ENCODE measurements at regions not wholly inside any gene's neighbourhood (a gene's known extent, or its start where the extent isn't known, plus 50 kb on each side); places are given as distances from the start of the nearest gene placed in this dataset.

DNA sequence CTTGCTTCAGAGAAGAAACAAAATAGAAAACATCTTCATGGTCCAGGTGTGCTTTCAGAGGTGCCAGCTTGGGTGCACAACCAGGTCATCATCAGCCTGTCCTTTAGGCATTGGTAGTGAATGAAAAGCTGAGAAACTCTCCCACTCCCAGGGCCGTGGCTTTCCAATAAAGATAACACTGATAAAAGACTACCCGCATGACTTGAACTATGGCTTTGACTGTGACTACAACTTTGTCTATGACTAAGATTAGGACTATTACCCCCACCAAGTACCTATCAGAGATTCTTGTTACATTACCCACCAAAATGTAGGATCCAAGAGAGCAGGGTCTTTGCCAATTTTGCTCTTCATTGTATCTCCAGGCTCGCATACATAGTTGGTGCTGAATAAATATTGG is 115.2 kb downstream of the EDEM1 start:
- TF ChIP-seq, protein P1, sequence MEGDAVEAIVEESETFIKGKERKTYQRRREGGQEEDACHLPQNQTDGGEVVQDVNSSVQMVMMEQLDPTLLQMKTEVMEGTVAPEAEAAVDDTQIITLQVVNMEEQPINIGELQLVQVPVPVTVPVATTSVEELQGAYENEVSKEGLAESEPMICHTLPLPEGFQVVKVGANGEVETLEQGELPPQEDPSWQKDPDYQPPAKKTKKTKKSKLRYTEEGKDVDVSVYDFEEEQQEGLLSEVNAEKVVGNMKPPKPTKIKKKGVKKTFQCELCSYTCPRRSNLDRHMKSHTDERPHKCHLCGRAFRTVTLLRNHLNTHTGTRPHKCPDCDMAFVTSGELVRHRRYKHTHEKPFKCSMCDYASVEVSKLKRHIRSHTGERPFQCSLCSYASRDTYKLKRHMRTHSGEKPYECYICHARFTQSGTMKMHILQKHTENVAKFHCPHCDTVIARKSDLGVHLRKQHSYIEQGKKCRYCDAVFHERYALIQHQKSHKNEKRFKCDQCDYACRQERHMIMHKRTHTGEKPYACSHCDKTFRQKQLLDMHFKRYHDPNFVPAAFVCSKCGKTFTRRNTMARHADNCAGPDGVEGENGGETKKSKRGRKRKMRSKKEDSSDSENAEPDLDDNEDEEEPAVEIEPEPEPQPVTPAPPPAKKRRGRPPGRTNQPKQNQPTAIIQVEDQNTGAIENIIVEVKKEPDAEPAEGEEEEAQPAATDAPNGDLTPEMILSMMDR (IDR thresholded peaks at IDR 0.05; ENCODE audit: insufficient read depth, low read depth, low read length), result no peak
- TF ChIP-seq EZH2 (IDR thresholded peaks at IDR 0.05; ENCODE audit: insufficient read depth, low read length), result no peak
